NCI-H187 (cell line): ENCODE measurements at regions not wholly inside any gene's neighbourhood (a gene's known extent, or its start where the extent isn't known, plus 50 kb on each side); places are given as distances from the start of the nearest gene placed in this dataset.
"Not testable (repeated sequence)": the region's sequence is repeated elsewhere in the genome, so short reads cannot be mapped to it uniquely, and the experiment has no call there.

Experiments used
- DNase-seq, 2 experiments: peaks; one replicate each; lab custom pipeline; 2025; lab: John Stamatoyannopoulos, UW

DNA sequence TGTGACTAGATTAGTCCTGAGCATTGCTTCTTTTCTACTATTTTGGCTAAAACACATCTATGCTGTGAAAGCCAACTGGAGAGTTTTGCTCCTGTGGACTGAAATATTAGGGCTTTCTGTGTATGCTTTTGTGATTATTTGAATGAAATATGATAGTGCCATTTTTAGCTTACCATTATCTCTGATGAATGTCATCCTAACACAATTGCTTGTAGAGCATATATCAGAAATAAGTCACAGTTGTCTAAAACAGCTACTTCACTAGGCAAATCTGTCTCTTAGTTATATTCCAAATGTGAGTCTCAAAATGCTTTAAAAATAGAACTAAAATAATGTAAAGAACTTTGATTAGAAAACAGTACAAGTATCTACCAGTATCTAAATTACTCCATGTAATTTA is 401.4 kb upstream of the PTCHD4 start:
- no peak for DNase-seq

DNA sequence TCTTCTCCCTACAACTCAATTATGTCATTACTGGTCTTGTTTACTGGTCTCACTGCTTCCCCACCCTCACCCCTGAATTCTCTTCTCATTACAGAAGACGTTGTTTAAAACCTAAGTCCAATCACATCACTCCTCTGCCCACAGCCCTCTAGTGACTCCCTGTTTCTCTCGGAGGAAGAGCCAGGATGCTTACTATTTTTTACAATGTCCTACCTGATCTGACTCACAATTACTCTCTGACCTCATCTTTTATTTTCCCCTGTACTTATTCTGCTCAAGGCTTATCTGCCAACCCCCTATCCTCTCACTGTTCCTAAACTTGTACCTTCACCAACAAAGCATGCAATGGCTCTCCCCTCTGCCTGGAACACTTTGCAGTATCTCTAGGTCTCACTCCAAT is 400.4 kb upstream of the PTCHD4 start:
- no peak for DNase-seq

DNA sequence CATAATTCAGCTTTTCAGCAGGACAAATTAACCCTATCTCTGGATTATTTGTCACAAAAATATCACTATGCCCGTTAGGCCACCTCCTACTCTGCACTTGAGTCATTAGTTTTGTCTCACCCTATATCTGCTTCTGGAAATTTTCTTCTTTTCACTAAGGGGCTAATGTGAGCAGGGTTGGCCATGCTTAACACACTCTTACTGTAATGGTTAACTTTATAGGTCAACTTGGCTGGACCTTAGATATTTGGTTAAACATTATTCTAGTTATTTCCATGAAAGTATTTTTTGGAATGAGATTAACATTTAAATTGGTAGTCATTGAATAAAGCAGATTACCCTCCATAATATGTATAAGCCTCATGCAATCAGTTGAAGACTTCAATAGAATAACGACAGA is 394.6 kb upstream of the PTCHD4 start:
- no peak for DNase-seq

DNA sequence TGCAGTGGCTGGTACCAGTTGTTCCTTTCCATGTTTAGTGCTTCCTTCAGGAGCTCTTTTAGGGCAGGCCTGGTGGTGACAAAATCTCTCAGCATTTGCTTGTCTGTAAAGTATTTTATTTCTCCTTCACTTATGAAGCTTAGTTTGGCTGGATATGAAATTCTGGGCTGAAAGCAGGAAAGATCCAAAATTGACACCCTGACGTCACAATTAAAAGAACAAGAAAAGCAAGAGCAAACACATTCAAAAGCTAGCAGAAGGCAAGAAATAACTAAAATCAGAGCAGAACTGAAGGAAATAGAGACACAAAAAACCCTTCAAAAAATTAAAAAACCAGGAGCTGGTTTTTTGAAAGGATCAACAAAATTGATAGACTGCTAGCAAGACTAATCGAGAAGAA is 382.4 kb upstream of the PTCHD4 start:
- not testable (repeated sequence) for DNase-seq

- no peak for DNase-seq
Measured at GRCh38 chr6:48490658-48491057, 379.7 kb upstream of the PTCHD4 start.

- no peak for DNase-seq
Measured at GRCh38 chr6:48486876-48487275, 375.9 kb upstream of the PTCHD4 start.

GRCh38 chr6:48486373-48486772 is 375.4 kb upstream of the PTCHD4 start:
- no peak for DNase-seq

DNA sequence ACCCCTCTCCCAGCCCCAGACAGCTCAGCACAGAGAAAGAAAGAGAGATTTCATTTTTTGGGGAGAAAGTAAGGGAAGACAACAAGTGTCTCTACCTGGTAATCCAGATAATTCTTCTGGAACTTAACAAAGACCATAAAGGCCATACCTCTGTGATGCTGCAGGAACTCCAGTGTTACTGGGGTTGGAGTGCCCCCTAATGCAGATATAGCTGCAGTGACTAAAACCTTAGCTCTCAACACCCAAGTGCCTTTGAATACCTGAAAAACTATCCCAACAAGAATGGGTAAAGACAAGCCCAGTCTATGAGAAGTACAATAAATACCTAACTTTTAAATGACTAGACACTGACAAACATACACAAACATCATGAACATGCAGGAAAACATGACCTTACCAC is 365.3 kb upstream of the PTCHD4 start:
- no peak for DNase-seq

DNA sequence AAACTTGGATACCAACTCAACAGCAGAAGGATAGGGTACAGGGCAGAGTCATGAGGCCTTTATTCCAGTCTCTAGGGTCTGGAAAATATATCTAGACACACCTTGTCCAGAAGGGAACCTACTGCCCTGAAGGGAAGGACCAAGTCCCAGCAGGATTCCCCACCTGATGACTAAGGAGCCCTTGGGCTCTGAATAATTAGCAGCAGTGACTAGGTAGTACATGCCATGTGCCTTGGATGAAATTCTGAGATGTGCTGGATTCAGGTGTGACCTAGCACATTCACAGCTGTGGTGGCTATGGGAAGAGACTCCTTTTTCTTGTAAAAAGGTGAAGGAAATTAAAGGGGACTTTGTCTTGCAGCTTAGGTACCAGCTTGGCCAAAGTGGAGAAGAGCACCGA is 364.3 kb upstream of the PTCHD4 start:
- DNase-seq = no peak

- no peak for DNase-seq
Measured at GRCh38 chr6:48474830-48475229, 363.8 kb upstream of the PTCHD4 start.

DNA sequence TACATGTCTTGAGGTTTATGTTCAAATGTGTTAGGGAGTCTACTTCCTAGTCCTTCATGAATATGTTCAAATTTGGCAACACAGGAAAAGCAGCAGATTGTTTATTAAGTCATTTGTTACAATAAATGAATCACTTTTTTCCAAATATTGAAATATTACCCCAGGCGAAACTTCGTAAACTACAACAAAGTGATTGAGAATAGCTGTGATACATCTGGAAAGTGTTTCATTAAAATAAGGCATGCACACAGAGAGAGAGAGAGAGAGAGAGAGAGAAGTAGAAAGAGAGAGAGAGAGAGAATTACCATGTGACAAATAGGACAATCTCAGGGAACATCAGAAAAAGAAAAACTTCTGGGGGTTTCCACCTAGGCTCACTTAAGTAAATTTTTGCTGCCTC is 363.1 kb upstream of the PTCHD4 start:
- no peak for DNase-seq

- DNase-seq = no peak
Measured at GRCh38 chr6:48472535-48472934, 361.5 kb upstream of the PTCHD4 start.

GRCh38 chr6:48472091-48472490 is 361.1 kb upstream of the PTCHD4 start:
- DNase-seq = no peak

DNA sequence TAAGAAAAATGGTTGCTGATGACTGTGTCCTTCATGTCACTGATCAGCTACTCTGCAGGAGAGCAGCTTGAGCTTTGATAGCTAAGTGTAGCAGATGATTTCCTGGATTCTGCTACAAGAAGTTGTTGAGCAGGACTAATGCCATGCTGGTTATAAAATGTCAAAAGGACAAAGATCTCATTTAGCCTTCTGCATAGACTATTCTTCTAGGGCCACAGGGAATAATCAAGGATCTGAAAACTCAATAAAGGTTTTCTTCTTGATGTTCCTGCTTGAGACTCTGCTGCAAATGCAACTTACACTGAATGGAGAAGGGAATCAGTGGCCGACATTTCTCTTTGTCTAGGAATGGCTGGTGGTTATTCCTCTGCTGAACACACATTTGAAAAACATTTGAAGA is 360.3 kb upstream of the PTCHD4 start:
- DNase-seq = no peak

- no peak for DNase-seq
Measured at GRCh38 chr6:48449002-48449401, 338.0 kb upstream of the PTCHD4 start.

DNA sequence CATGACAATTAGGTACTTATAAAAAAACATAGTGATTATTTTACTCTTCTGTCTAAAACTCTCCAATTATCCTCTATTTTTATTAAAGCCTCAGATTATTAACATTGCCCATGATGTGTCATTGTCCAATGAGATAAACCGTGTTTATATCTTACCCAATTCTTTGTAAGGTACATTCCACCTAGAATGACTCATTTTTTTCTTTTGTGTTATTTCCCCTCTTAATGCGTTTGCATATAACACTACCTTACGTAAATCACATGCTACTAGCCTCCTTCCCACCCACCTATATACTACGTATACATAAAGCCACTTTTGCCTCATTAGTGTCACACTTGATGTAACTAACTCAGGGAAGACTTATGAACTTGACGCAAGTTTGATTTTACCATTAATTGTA is 336.3 kb upstream of the PTCHD4 start:
- DNase-seq = no peak

- no peak for DNase-seq
Measured at GRCh38 chr6:48429610-48430009, 318.6 kb upstream of the PTCHD4 start.

- no peak for DNase-seq
Measured at GRCh38 chr6:48429021-48429420, 318.0 kb upstream of the PTCHD4 start.

GRCh38 chr6:48426636-48427035 is 315.6 kb upstream of the PTCHD4 start:
- no peak for DNase-seq

- DNase-seq = no peak
Measured at GRCh38 chr6:48423640-48424365, 312.8 kb upstream of the PTCHD4 start.

DNA sequence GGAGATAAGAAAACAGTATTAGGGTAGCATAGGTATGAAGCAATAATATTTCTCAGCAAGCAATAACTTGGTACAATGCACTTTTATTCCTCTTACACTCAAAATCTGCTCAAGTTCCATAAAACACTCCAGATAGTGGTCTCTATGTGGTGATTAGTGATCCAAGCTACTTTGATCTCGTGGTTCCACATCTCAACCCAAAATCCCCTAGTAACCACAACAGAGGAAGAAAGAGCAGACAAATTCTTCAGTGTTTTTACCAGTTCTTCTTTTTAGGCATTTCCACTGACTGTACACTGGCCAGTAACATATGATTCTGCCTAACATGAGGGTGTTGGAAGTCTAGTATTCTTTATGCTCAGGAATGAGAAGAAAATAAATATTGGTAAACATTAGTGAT is 309.0 kb upstream of the PTCHD4 start:
- no peak for DNase-seq

GRCh38 chr6:48417927-48418326 is 306.9 kb upstream of the PTCHD4 start:
- no peak for DNase-seq

DNA sequence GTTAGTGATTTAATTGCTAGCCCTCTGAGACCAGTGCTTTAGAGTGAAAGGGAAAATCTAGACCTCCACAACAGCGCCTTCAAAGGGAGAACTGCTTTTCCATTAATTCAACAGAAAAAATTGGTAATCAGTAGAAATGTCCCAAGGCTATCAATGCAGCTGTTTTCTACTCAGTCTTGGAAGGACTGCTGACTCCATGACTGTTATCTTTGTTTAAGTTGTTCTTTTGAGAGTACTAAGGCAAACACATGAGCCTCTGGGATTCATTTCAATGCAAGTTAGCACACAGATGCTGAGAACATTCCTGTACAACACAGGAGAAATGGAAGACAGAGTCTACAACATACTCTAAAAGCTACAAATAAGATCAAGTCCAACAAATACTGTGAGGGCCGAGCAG is 301.7 kb upstream of the PTCHD4 start:
- DNase-seq = no peak

GRCh38 chr6:48404927-48405326 is 293.9 kb upstream of the PTCHD4 start:
- DNase-seq = no peak

DNA sequence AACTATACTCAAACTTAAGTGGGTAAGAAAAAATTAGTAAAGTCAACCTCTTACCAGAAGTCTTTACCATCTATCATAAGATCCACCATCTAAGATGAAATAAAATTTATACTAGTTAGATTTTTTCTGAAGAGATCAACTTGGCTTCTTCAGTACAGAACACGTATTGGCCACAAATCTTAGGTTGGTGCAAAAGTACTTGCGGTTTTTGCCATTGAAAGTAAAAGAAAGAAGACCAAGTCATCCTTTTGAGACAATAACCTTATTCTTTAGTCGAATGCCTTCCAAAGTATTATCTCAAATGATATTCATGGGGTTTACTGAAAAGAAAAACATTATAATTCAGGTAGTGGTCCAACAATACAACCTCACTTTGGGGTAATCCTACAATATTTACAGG is 292.6 kb upstream of the PTCHD4 start:
- no peak for DNase-seq
